NCI-H146 treated with DMSO at 0.1 percent for 48 hours (cell line): ENCODE measurements at regions not wholly inside any gene's neighbourhood (a gene's known extent, or its start where the extent isn't known, plus 50 kb on each side); places are given as distances from the start of the nearest gene placed in this dataset.

Experiments
- DNase-seq: peaks from one replicate; lab custom pipeline; 2025; ENCODE audit not compliant: unreplicated experiment; lab: John Stamatoyannopoulos, UW

GRCh38 chr1:34406377-34406776 lies 229.7 kb downstream of the C1orf94 start:
- no peak for DNase-seq

DNA sequence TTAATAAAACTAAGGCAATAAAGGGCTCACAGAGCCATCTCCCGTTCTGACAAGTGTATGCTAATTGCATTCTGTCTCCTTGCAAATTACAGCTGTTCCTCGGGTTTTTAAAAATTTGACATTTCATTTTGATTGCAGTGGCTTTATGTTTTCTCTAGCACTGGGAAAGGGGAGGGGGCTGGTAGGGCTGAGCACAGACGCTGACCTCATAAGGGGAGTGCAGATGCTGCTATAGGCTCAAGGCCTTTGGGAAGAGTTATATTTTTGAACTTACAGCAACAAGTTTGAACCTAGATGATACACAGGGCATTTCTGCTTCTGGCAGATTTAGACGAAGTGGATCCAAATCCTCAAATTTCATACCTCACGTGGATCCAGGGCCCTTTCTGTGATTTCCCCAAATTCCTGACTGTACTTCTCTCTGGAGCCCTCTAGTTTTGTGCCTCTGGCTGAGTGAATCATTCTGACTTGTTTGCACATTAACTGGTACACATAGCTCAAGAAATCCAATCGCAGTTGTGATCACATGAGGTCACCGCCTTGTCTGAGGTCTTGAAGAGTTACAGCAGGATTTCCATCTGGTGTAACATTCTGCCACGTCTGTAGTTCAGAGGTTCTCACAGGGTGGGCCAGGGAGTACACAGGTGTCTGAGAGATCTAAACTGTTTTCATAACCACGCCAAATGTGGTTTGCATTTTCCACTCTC lies 230.3 kb downstream of the C1orf94 start:
- no peak for DNase-seq

DNA sequence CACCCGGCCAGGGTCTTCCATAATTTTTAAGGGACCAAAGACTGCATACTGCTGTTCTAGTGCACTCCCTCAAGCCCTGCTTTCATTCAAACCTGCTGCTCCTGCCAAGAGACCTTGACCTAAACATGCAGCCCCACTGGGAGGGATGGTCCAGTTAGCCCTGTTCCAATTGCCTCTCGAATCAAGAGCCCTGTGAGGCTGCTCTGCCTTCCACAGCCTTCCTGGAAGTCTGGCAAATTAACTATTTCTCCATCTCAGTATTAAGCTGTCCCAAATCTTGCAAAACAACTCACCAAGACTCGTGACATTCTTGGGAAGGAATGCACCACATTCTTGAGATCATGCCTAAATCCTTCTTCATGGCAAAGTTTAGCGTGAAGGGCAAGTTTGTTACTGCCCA lies 231.3 kb downstream of the C1orf94 start:
- DNase-seq: no peak

DNA sequence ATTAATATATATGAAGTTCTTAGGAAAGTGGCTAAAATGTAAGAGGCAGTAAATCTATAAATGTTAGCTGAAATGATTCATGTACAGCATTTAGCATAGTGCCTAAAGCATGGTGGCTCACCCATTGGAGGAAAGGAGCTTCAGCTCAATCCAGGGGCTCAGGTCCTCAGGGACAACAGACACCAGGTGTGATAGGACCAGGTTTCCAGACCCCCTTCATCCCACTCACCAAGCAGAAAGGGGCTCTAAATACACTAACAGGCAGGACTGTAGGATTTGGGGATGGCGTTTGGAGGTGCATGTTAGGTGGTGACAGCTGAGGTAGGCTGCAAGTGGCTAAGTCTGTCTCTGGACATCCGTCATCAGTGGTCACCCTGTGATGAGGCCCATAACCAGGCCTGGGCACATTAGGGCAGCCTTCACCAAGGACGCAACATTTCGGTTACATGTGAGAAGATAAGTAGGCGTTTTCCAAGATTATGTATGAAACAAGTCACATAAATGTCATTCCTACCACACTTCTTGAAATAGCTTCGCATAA lies 233.1 kb downstream of the C1orf94 start:
- DNase-seq: no peak

- DNase-seq: no peak
Measured at GRCh38 chr1:34412598-34413370, 236.1 kb downstream of the C1orf94 start.

DNA sequence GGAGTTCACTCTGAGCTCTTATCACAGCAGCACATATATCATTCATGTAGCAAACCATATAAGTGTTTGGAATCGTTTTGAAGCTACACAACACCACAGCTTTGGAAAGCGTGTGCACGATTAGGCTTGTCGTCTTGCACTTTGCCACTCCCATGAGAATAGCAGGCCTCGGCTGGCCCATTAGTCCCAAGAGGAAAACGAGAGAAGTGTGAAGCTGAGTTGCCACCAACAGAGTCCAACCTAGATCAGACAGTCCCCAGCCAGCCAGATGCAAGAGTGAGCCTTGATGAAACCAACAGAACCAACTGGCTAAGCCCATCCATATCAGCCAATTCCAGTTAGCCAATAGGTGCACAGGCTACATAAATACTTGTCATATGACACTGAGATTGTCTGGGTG lies 238.4 kb downstream of the C1orf94 start:
- DNase-seq: no peak

DNA sequence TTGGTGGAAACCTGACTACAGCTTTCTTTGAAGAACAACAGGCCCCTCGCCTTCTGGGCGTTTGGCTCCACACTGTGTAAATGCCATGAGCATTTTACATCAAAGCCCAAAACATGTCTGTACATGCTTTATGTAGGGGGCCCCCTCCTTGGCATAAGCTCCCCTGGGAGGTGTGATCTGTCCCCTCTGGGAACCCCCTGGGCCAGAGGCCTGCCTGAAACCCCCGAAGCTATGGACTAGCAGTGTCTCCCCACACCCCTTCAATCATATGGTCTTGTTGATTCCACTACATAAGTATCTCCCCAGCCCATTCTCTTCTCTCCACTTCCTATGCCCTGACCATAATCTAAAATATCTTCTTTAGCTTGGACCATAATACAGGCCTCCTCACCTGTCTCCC lies 241.5 kb downstream of the C1orf94 start:
- DNase-seq: no peak

- DNase-seq: no peak
Measured at GRCh38 chr1:34419663-34420136, 243.0 kb downstream of the C1orf94 start.

GRCh38 chr1:34425046-34425445 lies 248.3 kb downstream of the C1orf94 start:
- DNase-seq: no peak

DNA sequence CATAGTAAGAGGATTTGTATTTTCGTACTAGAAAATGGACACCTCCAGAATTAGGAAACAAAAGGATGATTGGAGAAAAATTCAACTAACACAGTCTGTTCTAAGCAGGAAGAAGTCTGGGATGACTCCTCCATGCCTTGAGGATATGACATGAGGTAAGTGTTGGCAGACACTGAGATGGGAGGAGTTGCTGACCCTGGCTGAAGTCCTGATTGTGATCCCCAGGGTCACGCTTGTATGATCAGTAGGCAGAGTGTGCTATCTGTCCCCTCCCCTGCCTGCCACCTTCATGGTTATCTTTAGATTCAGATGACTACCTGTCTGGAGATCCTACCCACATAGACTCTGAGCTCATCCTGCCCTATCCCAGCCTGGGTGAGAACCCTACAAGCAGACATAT lies 249.1 kb downstream of the C1orf94 start:
- no peak for DNase-seq

- DNase-seq: no peak
Measured at GRCh38 chr1:34426325-34426896, 249.7 kb downstream of the C1orf94 start.

DNA sequence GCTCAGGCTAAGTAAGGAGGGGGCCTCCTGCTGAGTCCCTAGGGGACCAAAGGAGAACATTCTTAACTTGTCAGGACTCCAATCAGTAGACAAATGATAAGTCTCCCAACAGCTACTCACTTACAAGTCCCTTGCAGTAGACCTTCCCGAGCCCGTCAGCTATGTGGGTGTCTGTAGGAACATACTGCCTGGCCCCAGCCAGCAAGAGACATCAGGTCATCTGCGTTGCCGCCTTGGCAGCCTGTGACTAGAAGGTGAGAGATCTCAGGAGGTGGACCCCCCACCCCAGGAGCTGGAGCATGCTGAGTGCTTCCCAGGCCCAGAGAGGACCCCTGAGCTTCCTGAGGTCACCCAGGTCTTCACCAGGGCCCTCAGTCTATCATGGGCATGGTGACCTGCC lies 250.5 kb downstream of the C1orf94 start:
- no peak for DNase-seq

DNA sequence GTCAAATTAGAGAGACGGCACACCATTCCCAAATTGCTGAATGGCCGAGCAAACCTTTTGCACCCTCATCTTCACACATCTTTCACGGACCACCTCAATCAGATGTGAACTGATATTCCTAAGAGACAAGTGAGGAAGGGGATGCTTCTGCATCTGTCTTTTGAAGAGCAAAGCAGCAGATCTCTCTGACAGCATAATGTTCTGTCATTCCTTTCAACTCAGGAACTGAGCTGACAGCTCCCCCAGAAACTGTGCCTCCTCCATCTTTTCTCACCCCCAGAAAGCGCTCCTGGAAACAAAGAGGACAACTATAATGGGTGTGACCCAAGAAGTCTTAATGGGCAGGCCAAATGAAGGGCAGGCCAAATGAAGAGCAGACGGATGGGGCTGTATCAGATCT lies 256.4 kb downstream of the C1orf94 start:
- no peak for DNase-seq

- DNase-seq: no peak
Measured at GRCh38 chr1:34436836-34437235, 260.1 kb downstream of the C1orf94 start.

DNA sequence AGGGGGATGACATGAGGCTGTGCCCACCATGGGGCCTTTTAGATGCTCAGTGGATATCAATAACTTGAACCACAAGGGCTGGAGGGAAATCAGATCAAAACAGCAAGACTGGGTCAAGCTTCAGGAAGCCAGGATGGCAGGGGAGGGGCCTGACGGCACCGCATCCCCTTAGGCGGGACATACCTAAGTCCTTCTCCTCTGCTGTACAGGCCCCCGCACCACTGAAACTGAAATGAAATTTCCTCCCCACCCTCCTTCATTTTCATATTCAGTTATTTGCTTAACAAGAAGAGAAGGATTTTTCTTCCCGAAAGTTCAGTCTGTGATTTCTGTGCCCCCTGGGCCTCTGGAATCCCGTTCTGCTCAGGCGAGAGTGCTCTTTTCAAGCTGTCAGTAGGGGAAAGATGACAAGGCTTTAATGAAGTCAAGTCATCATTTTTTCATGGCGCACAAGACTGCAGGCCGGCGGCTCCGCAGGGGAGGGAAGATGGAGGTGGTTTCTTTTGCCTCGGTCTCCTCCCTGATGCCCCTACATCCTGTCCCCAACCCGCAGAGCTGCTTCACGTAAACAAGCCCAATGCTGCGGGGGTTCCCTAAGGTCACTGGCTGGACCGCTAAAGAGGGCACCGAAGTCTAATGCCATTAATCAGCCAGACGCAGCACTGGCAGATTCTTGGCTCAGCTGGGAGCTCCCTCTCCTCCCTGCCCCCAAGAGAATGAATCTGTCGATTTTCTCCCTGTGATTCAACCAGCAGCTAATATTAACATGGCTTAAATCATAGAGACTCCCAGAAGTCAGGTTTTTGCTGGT lies 264.8 kb downstream of the C1orf94 start:
- DNase-seq: no peak

- no peak for DNase-seq
Measured at GRCh38 chr1:34444516-34444915, 267.8 kb downstream of the C1orf94 start.

GRCh38 chr1:34450325-34450724 lies 273.6 kb downstream of the C1orf94 start:
- no peak for DNase-seq

DNA sequence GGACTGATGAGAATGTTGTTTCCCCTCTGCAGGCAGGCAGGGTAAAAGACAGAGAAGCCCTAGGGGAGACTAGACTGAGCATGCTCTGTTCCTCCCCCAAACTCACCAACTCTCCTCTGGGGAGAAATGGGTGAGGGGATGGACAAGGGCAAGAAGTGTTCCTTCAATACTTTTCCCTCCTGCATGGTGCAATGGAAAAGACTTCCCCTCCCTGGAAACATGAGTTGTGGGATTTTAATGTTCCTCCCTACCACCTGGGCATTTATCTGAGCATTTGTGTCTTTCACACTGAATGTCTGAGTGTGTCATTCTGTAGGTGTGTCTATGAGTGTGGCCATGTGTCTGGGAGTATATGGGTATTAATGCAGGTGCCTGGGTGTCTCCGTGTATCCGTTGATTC lies 275.7 kb downstream of the C1orf94 start:
- no peak for DNase-seq

GRCh38 chr1:34455121-34455520 lies 278.4 kb downstream of the C1orf94 start:
- no peak for DNase-seq

DNA sequence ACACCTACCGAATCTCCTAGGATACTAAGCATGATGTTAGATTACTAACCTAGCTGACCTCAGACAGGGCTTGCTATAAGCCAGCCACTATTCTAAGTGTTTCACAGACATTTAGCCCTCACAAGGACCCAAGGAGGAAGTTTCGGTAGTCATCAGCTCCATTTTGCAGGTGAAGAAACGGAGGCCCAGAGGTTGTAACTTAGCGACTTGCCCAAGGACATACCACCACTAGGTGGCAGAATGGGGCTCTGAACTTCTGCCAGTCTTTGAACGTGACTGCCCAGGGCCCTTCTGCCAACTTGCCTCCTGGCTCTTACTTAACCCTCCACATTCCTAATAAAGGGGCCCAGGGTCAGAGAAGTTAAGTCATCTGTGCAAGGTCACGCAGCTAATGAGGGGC lies 283.5 kb downstream of the C1orf94 start:
- DNase-seq: no peak

DNA sequence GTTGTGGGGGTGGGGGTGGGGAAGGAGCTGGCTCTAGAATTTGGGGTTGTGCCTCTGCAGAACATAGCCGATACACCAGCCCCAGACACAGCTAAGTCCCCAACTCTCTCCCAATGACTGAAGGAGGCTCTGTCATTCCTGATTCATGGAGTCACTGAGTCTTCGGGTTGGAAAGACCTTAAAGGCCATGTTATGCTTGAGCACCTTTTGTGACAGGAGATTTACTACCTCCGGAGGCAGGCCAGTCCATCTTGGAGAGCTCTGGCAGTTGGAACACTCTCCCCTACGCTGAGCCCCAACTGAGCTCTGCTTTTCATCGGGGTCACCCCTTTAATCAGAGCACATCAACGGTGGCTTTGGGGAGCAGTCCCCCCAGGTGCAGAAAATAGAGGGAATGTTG lies 284.4 kb upstream of the GJB5 start:
- DNase-seq: no peak
